Ovary (tissue), 7 donors: ENCODE measurements at regions not wholly inside any gene's neighbourhood (a gene's known extent, or its start where the extent isn't known, plus 50 kb on each side); places are given as distances from the start of the nearest gene placed in this dataset.

ENCODE experiments used
- DNase-seq, 5 donors: peaks; one replicate each; pipeline ENCODE4 v3.0.0-alpha.2; 2019 to 2020
- H3K27ac ChIP-seq, 2 donors: fragments of 200-600 bp; one replicate each; pipeline versions ENCODE4 v1.5.1 to v1.8.0; 2019 to 2022
- H3K27me3 ChIP-seq: fragments of 200-600 bp; one replicate; pipeline ENCODE4 v1.8.0; 2022
- H3K36me3 ChIP-seq: fragments of 200-600 bp; sonication (generic); one replicate; pipeline ENCODE4 v1.5.1; 2019
- H3K4me1 ChIP-seq: one replicate; pipeline ENCODE4 v1.8.1; 2013; ENCODE audit warnings: mild to moderate bottlenecking, moderate library complexity; ENCODE audit not compliant: insufficient read depth
- H3K4me3 ChIP-seq: fragments of 200-600 bp; sonication (generic); one replicate; pipeline ENCODE4 v1.5.1; 2017
- H3K9me3 ChIP-seq, 2 donors: fragments of 200-600 bp in 1 of 2; sonication (generic) in 1 of 2; one replicate each; pipeline versions ENCODE4 v1.5.1 to v1.8.1; 2013 to 2019; ENCODE audit warnings: mild to moderate bottlenecking in 1 of 2, moderate library complexity in 1 of 2
- CTCF ChIP-seq, 3 donors: fragments of 450-650 bp in 2 of 3; fragments of 200-600 bp in 1 of 3; IDR thresholded peaks; one replicate each; pipeline versions ENCODE4 v1.5.1 to v1.8.0; 2016 to 2022; ENCODE audit warnings: antibody characterized with exemption in 3 of 3, mild to moderate bottlenecking in 1 of 3
- EP300 ChIP-seq: sonication (generic); formaldehyde crosslinking; IDR thresholded peaks from one replicate; pipeline ENCODE4 v1.6.1; 2017; ENCODE audit warnings: antibody characterized with exemption
- POLR2A ChIP-seq: fragments of 450-650 bp; IDR thresholded peaks from one replicate; pipeline ENCODE4 v1.6.1; 2017; ENCODE audit warnings: antibody characterized with exemption, mild to moderate bottlenecking, moderate library complexity
- WGBS, 3 donors: extraction: QIAGEN DNeasy Blood & Tissue Kit in 1 of 3; methylation state at CpG; one replicate each; pipeline versions ENCODE4 v1.1.5 to v1.1.7; 2013 to 2017; 5-methylcytosine and 5-hydroxymethylcytosine counted together
- intact Hi-C, 4 donors: fragments of 100-400 bp; cut with DNase I; formaldehyde crosslinking; loops; one replicate each; pipeline versions ENCODE4 v1.11.0 to v1.15.1; 2022 to 2023
- donor health status: DM: no; HTN: no; CAD: no; lungs with moderate emphysema.
- donor health status: DM: no; HTN: no; CAD: no.
- donor health status: Bipolar disorder and iron deficiency.
- donor health status: DM: no; HTN: no; CAD: no.
- donor health status: DM: yes; HTN: yes; CAD: no.

GRCh38 chr9:22529426-22530199, 83.0 kb downstream of the DMRTA1 start:
- DNase-seq, result no peak
- intact Hi-C loops, result no loop called here
- H3K27ac ChIP-seq, result no peak overlapping the region
- TF ChIP-seq EP300 (no peak), CTCF (IDR thresholded peaks at IDR 0.05) (no peak), POLR2A (no peak)
- 33 to 47% (median 37%) methylated on average over 6 of the region's 6 CpGs for WGBS, 3 donors
- H3K4me3 ChIP-seq, result no peak overlapping the region
- H3K9me3 ChIP-seq, result no peaks in the 10 kb centered on the region
- H3K27me3 ChIP-seq, result no peaks in the 10 kb centered on the region
- H3K36me3 ChIP-seq, result no peaks in the 10 kb centered on the region
- H3K4me1 ChIP-seq, result no peaks in the 10 kb centered on the region

GRCh38 chr9:22535780-22536179, 89.2 kb downstream of the DMRTA1 start:
- TF ChIP-seq POLR2A (no peak), EP300 (no peak), CTCF (IDR thresholded peaks at IDR 0.05) (no peak)
- Histone ChIP-seq H3K36me3 (no peaks in the 10 kb centered on the region), H3K4me1 (no peaks in the 10 kb centered on the region), H3K27me3 (no peaks in the 10 kb centered on the region), H3K4me3 (no peak overlapping the region), H3K27ac (no peak overlapping the region), H3K9me3 (no peaks in the 10 kb centered on the region)
- no peak for DNase-seq
- intact Hi-C loops, result no loop called here

DNA sequence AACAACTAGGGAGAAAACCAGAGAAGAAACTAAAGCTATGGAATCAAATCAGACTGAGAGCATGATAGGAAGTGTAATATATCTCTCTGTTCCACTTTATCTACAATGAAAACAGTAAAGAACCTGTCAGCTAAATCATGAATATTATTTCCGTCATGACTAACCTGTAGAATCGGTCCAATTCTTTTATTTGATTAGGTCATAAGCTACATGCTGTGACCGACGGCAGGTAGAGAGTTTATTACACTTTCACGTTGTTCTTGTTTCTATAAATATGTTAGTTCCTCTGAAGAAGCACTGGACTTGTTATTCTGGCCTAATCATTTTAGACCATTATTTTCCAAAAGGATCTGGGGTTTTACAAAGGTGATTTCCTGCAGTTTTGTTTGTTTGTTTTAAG, 91.1 kb downstream of the DMRTA1 start:
- no peak for DNase-seq
- TF ChIP-seq CTCF (IDR thresholded peaks at IDR 0.05) (no peak), EP300 (no peak), POLR2A (no peak)
- WGBS, 3 donors, result 64 to 81% (median 73%) methylated on average over 5 of the region's 5 CpGs

DNA sequence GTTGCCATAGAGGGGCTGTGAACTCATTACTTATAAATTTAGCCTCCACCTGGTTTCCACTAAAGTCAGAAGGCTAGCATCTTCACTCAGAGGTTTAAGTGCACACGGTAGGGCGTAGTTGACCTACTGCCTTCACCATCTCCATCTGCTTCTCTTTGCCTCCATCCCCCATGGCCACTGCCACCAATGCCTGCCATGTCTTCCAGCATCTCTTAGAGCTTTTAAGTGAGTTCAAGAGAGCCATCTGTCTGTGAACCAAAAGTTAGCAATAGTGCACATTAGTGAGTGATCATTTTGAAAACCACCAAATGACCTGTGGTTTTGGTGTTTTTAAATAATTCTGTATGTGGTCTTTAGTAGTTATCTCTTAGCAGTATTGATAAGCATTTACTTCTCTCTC, 102.0 kb downstream of the DMRTA1 start:
- Histone ChIP-seq H3K27me3 (no peaks in the 10 kb centered on the region), H3K9me3 (no peaks in the 10 kb centered on the region), H3K36me3 (no peaks in the 10 kb centered on the region), H3K4me1 (no peaks in the 10 kb centered on the region), H3K4me3 (no peak overlapping the region), H3K27ac (no peak overlapping the region)
- intact Hi-C loops, result no loop called here
- no peak for DNase-seq
- WGBS, 3 donors, result 77 to 87% (median 81%) methylated on average over 2 of the region's 2 CpGs
- no peak for TF ChIP-seq CTCF (IDR thresholded peaks at IDR 0.05)
- no peak for TF ChIP-seq EP300
- TF ChIP-seq POLR2A, result no peak

More for the DNA sequence above, 91.1 kb downstream of the DMRTA1 start:
- intact Hi-C loops, result no loop called here
- Histone ChIP-seq H3K27me3 (no peaks in the 10 kb centered on the region), H3K36me3 (no peaks in the 10 kb centered on the region), H3K4me3 (no peak overlapping the region), H3K4me1 (no peaks in the 10 kb centered on the region), H3K9me3 (no peaks in the 10 kb centered on the region), H3K27ac (no peak overlapping the region)
